ENCODE measurements at regions not wholly inside any gene's neighbourhood (a gene's known extent, or its start where the extent isn't known, plus 50 kb on each side); places are given as distances from the start of the nearest gene placed in this dataset.

DNA sequence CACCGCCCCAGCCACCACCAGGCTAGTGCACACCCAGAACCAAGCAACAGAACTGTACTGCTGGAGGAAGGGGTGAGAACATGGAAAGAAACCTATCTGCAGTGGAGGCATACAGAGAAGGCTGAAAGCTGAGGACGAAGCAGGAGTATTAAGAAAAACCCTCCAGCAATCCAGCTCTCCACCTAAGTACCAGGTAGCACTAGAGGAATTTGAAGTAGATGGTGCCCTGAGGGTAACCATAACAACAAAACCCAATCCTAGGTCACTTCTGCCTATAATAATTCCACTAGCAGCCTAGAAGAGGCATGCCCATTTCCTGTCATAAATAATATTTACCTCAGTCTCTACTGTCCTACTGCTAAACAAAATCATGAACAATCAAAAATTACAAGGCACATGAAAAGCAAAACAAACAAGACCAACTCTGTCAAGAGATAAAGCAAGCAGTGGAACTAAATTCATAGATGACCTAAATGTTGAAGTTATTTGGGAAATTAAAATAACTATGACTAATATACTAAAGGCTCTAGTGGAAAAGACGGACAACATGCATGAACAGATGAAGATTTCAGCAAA, 51.1 kb downstream of the HYCC1 start:
- Histone ChIP-seq H3K36me3 (no peaks in the 10 kb centered on the region), H3K9me3 (no peaks in the 10 kb centered on the region), H3K27me3 (replicated peaks; ENCODE audit: insufficient read depth) (no peaks in the 10 kb centered on the region), H3K27ac (no peak overlapping the region), H3K4me1 (replicated peaks) (no peaks in the 10 kb centered on the region), H3K4me3 (no peak overlapping the region)
- WGBS = 64% methylated on average over 3 of the region's 3 CpGs
- no peak for DNase-seq (ENCODE audit: low spot score)
- intact Hi-C loops (cut with DNase I) = no loop called here
- no peak for TF ChIP-seq POLR2A (IDR thresholded peaks at IDR 0.05)
- TF ChIP-seq CTCF (IDR thresholded peaks at IDR 0.05) = no peak
- TF ChIP-seq POLR2AphosphoS5 (IDR thresholded peaks at IDR 0.05) = no peak

- H3K36me3 ChIP-seq = no peaks in the 10 kb centered on the region
- no peak for DNase-seq (ENCODE audit: low spot score)
- no peak overlapping the region for H3K4me3 ChIP-seq
- no peaks in the 10 kb centered on the region for H3K27me3 ChIP-seq (replicated peaks; ENCODE audit: insufficient read depth)
- no peaks in the 10 kb centered on the region for H3K9me3 ChIP-seq
- intact Hi-C loops (cut with DNase I) = no loop called here
- no peak overlapping the region for H3K27ac ChIP-seq
- WGBS = 97% methylated on average over 1 of the region's 1 CpG
- TF ChIP-seq POLR2A (IDR thresholded peaks at IDR 0.05) (no peak), POLR2AphosphoS5 (IDR thresholded peaks at IDR 0.05) (no peak), CTCF (IDR thresholded peaks at IDR 0.05) (no peak)
- no peaks in the 10 kb centered on the region for H3K4me1 ChIP-seq (replicated peaks)
Measured at GRCh38 chr7:22958742-22959141, 55.2 kb downstream of the HYCC1 start.

DNA sequence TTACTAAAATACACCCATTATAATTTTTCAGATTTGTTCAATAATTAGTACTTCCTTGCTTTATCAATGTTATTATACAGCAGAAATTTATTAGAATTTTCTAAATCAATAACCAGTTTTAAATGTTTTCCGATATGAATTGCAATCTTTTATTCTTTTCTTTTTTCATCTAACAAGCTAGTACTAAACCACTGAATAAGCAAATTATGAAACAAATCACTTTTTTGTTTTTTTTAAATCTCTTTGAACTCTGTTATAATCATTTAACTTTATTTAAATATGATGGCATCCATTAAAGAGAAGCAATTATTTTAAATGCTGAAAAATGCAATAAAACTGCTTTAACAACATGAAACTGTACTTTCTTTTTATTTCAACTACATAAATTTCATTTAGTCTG, 59.7 kb downstream of the HYCC1 start:
- Histone ChIP-seq H3K27me3 (replicated peaks; ENCODE audit: insufficient read depth) (no peaks in the 10 kb centered on the region), H3K27ac (no peak overlapping the region), H3K4me3 (no peak overlapping the region), H3K4me1 (replicated peaks) (no peaks in the 10 kb centered on the region), H3K36me3 (no peaks in the 10 kb centered on the region), H3K9me3 (no peaks in the 10 kb centered on the region)
- DNase-seq (ENCODE audit: low spot score) = no peak
- WGBS = 96% methylated on average over 1 of the region's 1 CpG
- intact Hi-C loops (cut with DNase I) = no loop called here
- TF ChIP-seq POLR2AphosphoS5 (IDR thresholded peaks at IDR 0.05) (no peak), CTCF (IDR thresholded peaks at IDR 0.05) (no peak), POLR2A (IDR thresholded peaks at IDR 0.05) (no peak)

- intact Hi-C loops (cut with DNase I) = no loop called here
- WGBS = 66% methylated on average over 4 of the region's 4 CpGs
- no peak for DNase-seq (ENCODE audit: low spot score)
- no peak for TF ChIP-seq POLR2A (IDR thresholded peaks at IDR 0.05)
- no peak for TF ChIP-seq CTCF (IDR thresholded peaks at IDR 0.05)
- TF ChIP-seq POLR2AphosphoS5 (IDR thresholded peaks at IDR 0.05) = no peak
- Histone ChIP-seq H3K9me3 (no peaks in the 10 kb centered on the region), H3K27me3 (replicated peaks; ENCODE audit: insufficient read depth) (no peaks in the 10 kb centered on the region), H3K4me1 (replicated peaks) (no peaks in the 10 kb centered on the region), H3K4me3 (no peak overlapping the region), H3K27ac (no peak overlapping the region), H3K36me3 (no peaks in the 10 kb centered on the region)
Measured at GRCh38 chr7:22952306-22953015, 61.5 kb downstream of the HYCC1 start.

GRCh38 chr7:22949944-22950343, 64.0 kb downstream of the HYCC1 start:
- Histone ChIP-seq H3K9me3 (no peaks in the 10 kb centered on the region), H3K36me3 (no peaks in the 10 kb centered on the region), H3K27me3 (replicated peaks; ENCODE audit: insufficient read depth) (no peaks in the 10 kb centered on the region), H3K27ac (no peak overlapping the region), H3K4me3 (no peak overlapping the region), H3K4me1 (replicated peaks) (no peaks in the 10 kb centered on the region)
- WGBS = 33% methylated on average over 2 of the region's 2 CpGs
- DNase-seq (ENCODE audit: low spot score) = no peak
- TF ChIP-seq CTCF (IDR thresholded peaks at IDR 0.05) = no peak
- TF ChIP-seq POLR2A (IDR thresholded peaks at IDR 0.05) = no peak
- no peak for TF ChIP-seq POLR2AphosphoS5 (IDR thresholded peaks at IDR 0.05)
- intact Hi-C loops (cut with DNase I) = no loop called here
